ENCODE measurements at regions not wholly inside any gene's neighbourhood (a gene's known extent, or its start where the extent isn't known, plus 50 kb on each side); places are given as distances from the start of the nearest gene placed in this dataset.

GRCh38 chr1:88350648-88351047, 333.4 kb upstream of the PKN2 start:
- no peak for DNase-seq (ENCODE audit: low read depth in 1 of 2, low spot score in 1 of 2)
- TF ChIP-seq SPI1 (IDR thresholded peaks at IDR 0.05; ENCODE audit: borderline replicate concordance, low read depth): no peak
- TF ChIP-seq GABPA (IDR thresholded peaks at IDR 0.05; ENCODE audit: low read depth): no peak
- no peak for TF ChIP-seq POLR2AphosphoS5 (IDR thresholded peaks at IDR 0.05; ENCODE audit: low read depth)
- TF ChIP-seq, protein P1, sequence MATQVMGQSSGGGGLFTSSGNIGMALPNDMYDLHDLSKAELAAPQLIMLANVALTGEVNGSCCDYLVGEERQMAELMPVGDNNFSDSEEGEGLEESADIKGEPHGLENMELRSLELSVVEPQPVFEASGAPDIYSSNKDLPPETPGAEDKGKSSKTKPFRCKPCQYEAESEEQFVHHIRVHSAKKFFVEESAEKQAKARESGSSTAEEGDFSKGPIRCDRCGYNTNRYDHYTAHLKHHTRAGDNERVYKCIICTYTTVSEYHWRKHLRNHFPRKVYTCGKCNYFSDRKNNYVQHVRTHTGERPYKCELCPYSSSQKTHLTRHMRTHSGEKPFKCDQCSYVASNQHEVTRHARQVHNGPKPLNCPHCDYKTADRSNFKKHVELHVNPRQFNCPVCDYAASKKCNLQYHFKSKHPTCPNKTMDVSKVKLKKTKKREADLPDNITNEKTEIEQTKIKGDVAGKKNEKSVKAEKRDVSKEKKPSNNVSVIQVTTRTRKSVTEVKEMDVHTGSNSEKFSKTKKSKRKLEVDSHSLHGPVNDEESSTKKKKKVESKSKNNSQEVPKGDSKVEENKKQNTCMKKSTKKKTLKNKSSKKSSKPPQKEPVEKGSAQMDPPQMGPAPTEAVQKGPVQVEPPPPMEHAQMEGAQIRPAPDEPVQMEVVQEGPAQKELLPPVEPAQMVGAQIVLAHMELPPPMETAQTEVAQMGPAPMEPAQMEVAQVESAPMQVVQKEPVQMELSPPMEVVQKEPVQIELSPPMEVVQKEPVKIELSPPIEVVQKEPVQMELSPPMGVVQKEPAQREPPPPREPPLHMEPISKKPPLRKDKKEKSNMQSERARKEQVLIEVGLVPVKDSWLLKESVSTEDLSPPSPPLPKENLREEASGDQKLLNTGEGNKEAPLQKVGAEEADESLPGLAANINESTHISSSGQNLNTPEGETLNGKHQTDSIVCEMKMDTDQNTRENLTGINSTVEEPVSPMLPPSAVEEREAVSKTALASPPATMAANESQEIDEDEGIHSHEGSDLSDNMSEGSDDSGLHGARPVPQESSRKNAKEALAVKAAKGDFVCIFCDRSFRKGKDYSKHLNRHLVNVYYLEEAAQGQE (IDR thresholded peaks at IDR 0.05; ENCODE audit: insufficient replicate concordance, low read depth): no peak
- TF ChIP-seq, protein P2, sequence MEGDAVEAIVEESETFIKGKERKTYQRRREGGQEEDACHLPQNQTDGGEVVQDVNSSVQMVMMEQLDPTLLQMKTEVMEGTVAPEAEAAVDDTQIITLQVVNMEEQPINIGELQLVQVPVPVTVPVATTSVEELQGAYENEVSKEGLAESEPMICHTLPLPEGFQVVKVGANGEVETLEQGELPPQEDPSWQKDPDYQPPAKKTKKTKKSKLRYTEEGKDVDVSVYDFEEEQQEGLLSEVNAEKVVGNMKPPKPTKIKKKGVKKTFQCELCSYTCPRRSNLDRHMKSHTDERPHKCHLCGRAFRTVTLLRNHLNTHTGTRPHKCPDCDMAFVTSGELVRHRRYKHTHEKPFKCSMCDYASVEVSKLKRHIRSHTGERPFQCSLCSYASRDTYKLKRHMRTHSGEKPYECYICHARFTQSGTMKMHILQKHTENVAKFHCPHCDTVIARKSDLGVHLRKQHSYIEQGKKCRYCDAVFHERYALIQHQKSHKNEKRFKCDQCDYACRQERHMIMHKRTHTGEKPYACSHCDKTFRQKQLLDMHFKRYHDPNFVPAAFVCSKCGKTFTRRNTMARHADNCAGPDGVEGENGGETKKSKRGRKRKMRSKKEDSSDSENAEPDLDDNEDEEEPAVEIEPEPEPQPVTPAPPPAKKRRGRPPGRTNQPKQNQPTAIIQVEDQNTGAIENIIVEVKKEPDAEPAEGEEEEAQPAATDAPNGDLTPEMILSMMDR (IDR thresholded peaks at IDR 0.05; ENCODE audit: insufficient read depth, low read length): no peak
- H3K4me3 ChIP-seq (replicated peaks; ENCODE audit: insufficient read depth, low read length): no peak overlapping the region
- H3K27me3 ChIP-seq (ENCODE audit: insufficient read depth, poor library complexity, severe bottlenecking): no peaks in the 10 kb centered on the region
- H3K27ac ChIP-seq (replicated peaks): no peak overlapping the region

- H3K27me3 ChIP-seq (ENCODE audit: insufficient read depth, poor library complexity, severe bottlenecking): no peaks in the 10 kb centered on the region
- H3K27ac ChIP-seq (replicated peaks): no peak overlapping the region
- no peak for DNase-seq (ENCODE audit: low read depth in 1 of 2, low spot score in 1 of 2)
- TF ChIP-seq, protein P1 (IDR thresholded peaks at IDR 0.05; ENCODE audit: insufficient replicate concordance, low read depth): no peak
- TF ChIP-seq GABPA (IDR thresholded peaks at IDR 0.05; ENCODE audit: low read depth): no peak
- TF ChIP-seq POLR2AphosphoS5 (IDR thresholded peaks at IDR 0.05; ENCODE audit: low read depth): no peak
- H3K4me3 ChIP-seq (replicated peaks; ENCODE audit: insufficient read depth, low read length): no peak overlapping the region
Observed at GRCh38 chr1:88351960-88352359, 332.1 kb upstream of the PKN2 start.

GRCh38 chr1:88354256-88354655, 329.8 kb upstream of the PKN2 start:
- Histone ChIP-seq H3K4me3 (replicated peaks; ENCODE audit: insufficient read depth, low read length) (no peak overlapping the region), H3K27ac (replicated peaks) (no peak overlapping the region), H3K27me3 (ENCODE audit: insufficient read depth, poor library complexity, severe bottlenecking) (no peaks in the 10 kb centered on the region)
- no peak for DNase-seq (ENCODE audit: low read depth in 1 of 2, low spot score in 1 of 2)
- no peak for TF ChIP-seq SPI1 (IDR thresholded peaks at IDR 0.05; ENCODE audit: borderline replicate concordance, low read depth)
- TF ChIP-seq, protein P1 (IDR thresholded peaks at IDR 0.05; ENCODE audit: insufficient replicate concordance, low read depth): no peak
- TF ChIP-seq, protein P2 (IDR thresholded peaks at IDR 0.05; ENCODE audit: insufficient read depth, low read length): no peak
- TF ChIP-seq POLR2AphosphoS5 (IDR thresholded peaks at IDR 0.05; ENCODE audit: low read depth): no peak
- TF ChIP-seq GABPA (IDR thresholded peaks at IDR 0.05; ENCODE audit: low read depth): no peak

Data from HL-60 (cell line).